ENCODE measurements at regions not wholly inside any gene's neighbourhood (a gene's known extent, or its start where the extent isn't known, plus 50 kb on each side); places are given as distances from the start of the nearest gene placed in this dataset.

- H3K27ac ChIP-seq (ENCODE audit: low read depth in 1 of 2, low read length in 2 of 2), result no peak overlapping the region
- WGBS, result 92% methylated on average over 6 of the region's 6 CpGs
- no peak overlapping the region for H3K4me3 ChIP-seq (ENCODE audit: low read depth in 1 of 3, low read length in 3 of 3)
- no peaks in the 10 kb centered on the region for H3K36me3 ChIP-seq (ENCODE audit: control insufficient read depth in 4 of 4, insufficient read depth in 3 of 4, low read depth in 1 of 4, low read length in 3 of 4)
- H3K27me3 ChIP-seq (ENCODE audit: control insufficient read depth in 4 of 4, insufficient read depth in 4 of 4, low read length in 3 of 4), result no peaks in the 10 kb centered on the region
- H3K9me3 ChIP-seq (ENCODE audit: control insufficient read depth in 4 of 4, low read length in 3 of 4), result no peaks in the 10 kb centered on the region
- no peak for DNase-seq (ENCODE audit: low spot score)
- H3K9ac ChIP-seq (ENCODE audit: low read depth in 1 of 2, low read length in 2 of 2), result no peak overlapping the region
- TF ChIP-seq FOXA2 (IDR thresholded peaks at IDR 0.05) (no peak), CTCF (IDR thresholded peaks at IDR 0.05; ENCODE audit: low read depth, low read length, missing input control) (no peak)
- no peaks in the 10 kb centered on the region for H3K4me1 ChIP-seq (ENCODE audit: control insufficient read depth in 4 of 4, insufficient read depth in 4 of 4, low read length in 3 of 4)
Measured at GRCh38 chr13:33590936-33591335, 227.0 kb upstream of the RFC3 start.

- Histone ChIP-seq H3K9ac (ENCODE audit: low read depth in 1 of 2, low read length in 2 of 2) (no peak overlapping the region), H3K27me3 (ENCODE audit: control insufficient read depth in 4 of 4, insufficient read depth in 4 of 4, low read length in 3 of 4) (no peaks in the 10 kb centered on the region), H3K4me1 (ENCODE audit: control insufficient read depth in 4 of 4, insufficient read depth in 4 of 4, low read length in 3 of 4) (peaks cover 0 to 24% (median 12%) of the 10 kb centered on the region in 4 donors), H3K4me3 (ENCODE audit: low read depth in 1 of 3, low read length in 3 of 3) (no peak overlapping the region), H3K27ac (ENCODE audit: low read depth in 1 of 2, low read length in 2 of 2) (no peak overlapping the region), H3K9me3 (ENCODE audit: control insufficient read depth in 4 of 4, low read length in 3 of 4) (no peaks in the 10 kb centered on the region), H3K36me3 (ENCODE audit: control insufficient read depth in 4 of 4, insufficient read depth in 3 of 4, low read depth in 1 of 4, low read length in 3 of 4) (no peaks in the 10 kb centered on the region)
- TF ChIP-seq ATF3 (IDR thresholded peaks at IDR 0.05), result no peak
- TF ChIP-seq REST (IDR thresholded peaks at IDR 0.05), result no peak
- TF ChIP-seq HNF4G (IDR thresholded peaks at IDR 0.05), result no peak
- TF ChIP-seq CTCF (IDR thresholded peaks at IDR 0.05; ENCODE audit: low read depth, low read length, missing input control), result no peak
- no peak for TF ChIP-seq HNF4A (conservative IDR thresholded peaks at IDR 0.05)
- no peak for TF ChIP-seq NR2F2 (IDR thresholded peaks at IDR 0.05)
- TF ChIP-seq FOXA2 (IDR thresholded peaks at IDR 0.05), result no peak
- TF ChIP-seq TAF1 (conservative IDR thresholded peaks at IDR 0.05), result no peak
- no peak for TF ChIP-seq EGR1 (IDR thresholded peaks at IDR 0.05; ENCODE audit: low read depth in 2 of 2)
- TF ChIP-seq YY1 (IDR thresholded peaks at IDR 0.05), result no peak
- no peak for TF ChIP-seq SP1 (IDR thresholded peaks at IDR 0.05)
- TF ChIP-seq JUND (IDR thresholded peaks at IDR 0.05), result no peak
- no peak for TF ChIP-seq ZBTB33 (IDR thresholded peaks at IDR 0.05)
- no peak for TF ChIP-seq GABPA (IDR thresholded peaks at IDR 0.05 in 1 of 2, conservative IDR thresholded peaks at IDR 0.05 in 1 of 2)
- WGBS, result 79% methylated on average over 7 of the region's 7 CpGs
- DNase-seq (ENCODE audit: low spot score), result no peak
Measured at GRCh38 chr13:33606692-33607091, 211.3 kb upstream of the RFC3 start.
